HUES64 (cell line): ENCODE measurements at regions not wholly inside any gene's neighbourhood (a gene's known extent, or its start where the extent isn't known, plus 50 kb on each side); places are given as distances from the start of the nearest gene placed in this dataset.

Experiments used
- H3K27ac ChIP-seq: 2 replicates; pipeline ENCODE4 v1.7.0; 2013; ENCODE audit warnings: low read depth, low read length, inconsistent platforms
- H3K27me3 ChIP-seq: 2 replicates; pipeline ENCODE4 v1.6.1; 2013; ENCODE audit warnings: mild to moderate bottlenecking, low read length; ENCODE audit not compliant: insufficient read depth
- H3K36me3 ChIP-seq: 2 replicates; pipeline ENCODE4 v1.6.1; 2013; ENCODE audit warnings: mild to moderate bottlenecking, low read length; ENCODE audit not compliant: insufficient read depth
- H3K4me1 ChIP-seq: 2 replicates; pipeline ENCODE4 v1.6.1; 2013; ENCODE audit warnings: mild to moderate bottlenecking, low read length, moderate library complexity; ENCODE audit not compliant: insufficient read depth
- H3K4me3 ChIP-seq: 2 replicates; pipeline ENCODE4 v1.5.1; 2013; ENCODE audit warnings: mild to moderate bottlenecking, low read length, moderate library complexity
- H3K9ac ChIP-seq: 2 replicates; pipeline ENCODE4 v1.6.1; 2013; ENCODE audit warnings: mild to moderate bottlenecking, low read depth, low read length
- H3K9me3 ChIP-seq: 2 replicates; pipeline ENCODE4 v1.6.1; 2013; ENCODE audit warnings: low read depth, low read length; ENCODE audit not compliant: insufficient read depth
- WGBS: fragments of 150-250, 120-280 bp; methylation state at CpG from one replicate; pipeline ENCODE4 v1.1.7; 2013; ENCODE audit warnings: missing lambda C conversion rate; 5-methylcytosine and 5-hydroxymethylcytosine counted together

- no peaks in the 10 kb centered on the region for H3K27me3 ChIP-seq
- no peak overlapping the region for H3K27ac ChIP-seq
- H3K4me1 ChIP-seq, result no peaks in the 10 kb centered on the region
- no peaks in the 10 kb centered on the region for H3K9me3 ChIP-seq
- no peaks in the 10 kb centered on the region for H3K36me3 ChIP-seq
- 93% methylated on average over 5 of the region's 5 CpGs for WGBS
- H3K9ac ChIP-seq, result no peak overlapping the region
- no peak overlapping the region for H3K4me3 ChIP-seq
Measured at GRCh38 chr4:100778431-100778830, 260.6 kb upstream of the EMCN start.

DNA sequence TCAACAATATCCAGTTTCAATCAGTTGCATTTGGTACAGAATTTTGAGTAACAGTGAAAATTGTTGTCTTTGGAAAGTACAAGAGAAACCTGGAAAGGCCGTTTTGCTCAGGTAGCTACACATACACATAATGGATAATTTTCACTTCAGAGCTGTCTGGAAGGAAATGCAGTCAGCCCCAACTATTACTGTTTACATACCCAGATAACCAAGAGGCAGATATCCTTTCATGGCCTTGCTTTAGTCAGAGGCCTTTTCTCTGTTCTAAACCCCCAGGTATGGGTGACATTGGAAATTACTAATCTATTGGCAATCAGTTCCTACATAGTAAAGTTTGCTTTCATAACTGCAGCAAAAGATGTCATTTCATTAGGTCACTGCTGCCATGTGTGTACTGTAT is 244.9 kb upstream of the EMCN start:
- H3K4me3 ChIP-seq, result no peak overlapping the region
- H3K36me3 ChIP-seq, result no peaks in the 10 kb centered on the region
- no peak overlapping the region for H3K9ac ChIP-seq
- WGBS, result 100% methylated on average over 1 of the region's 1 CpG
- H3K27ac ChIP-seq, result no peak overlapping the region
- no peaks in the 10 kb centered on the region for H3K9me3 ChIP-seq
- no peaks in the 10 kb centered on the region for H3K4me1 ChIP-seq
- no peaks in the 10 kb centered on the region for H3K27me3 ChIP-seq

DNA sequence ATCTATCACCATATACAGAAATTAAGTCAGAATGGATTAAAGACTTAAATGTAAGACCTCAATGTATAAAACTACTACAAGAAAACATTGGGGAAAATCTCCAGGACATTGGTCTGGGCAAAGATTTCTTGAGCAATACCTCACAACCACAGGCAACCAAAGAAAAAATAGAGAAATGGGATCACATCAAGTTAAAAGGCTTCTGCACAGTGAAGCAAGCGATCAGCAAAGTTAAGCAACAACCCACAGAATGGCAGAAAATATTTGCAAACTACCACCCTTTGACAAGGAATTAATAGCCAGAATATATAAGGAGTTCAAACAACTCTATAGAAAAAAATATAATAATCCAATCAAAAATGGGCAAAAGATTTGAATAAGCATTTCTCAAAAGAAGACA is 236.9 kb upstream of the EMCN start:
- H3K4me1 ChIP-seq, result no peaks in the 10 kb centered on the region
- WGBS, result 100% methylated on average over 1 of the region's 1 CpG
- no peaks in the 10 kb centered on the region for H3K36me3 ChIP-seq
- H3K4me3 ChIP-seq, result no peak overlapping the region
- no peak overlapping the region for H3K27ac ChIP-seq
- H3K9ac ChIP-seq, result no peak overlapping the region
- H3K27me3 ChIP-seq, result no peaks in the 10 kb centered on the region
- H3K9me3 ChIP-seq, result peaks cover 28% of the 10 kb centered on the region

GRCh38 chr4:100746141-100746739 is 228.4 kb upstream of the EMCN start:
- Histone ChIP-seq H3K27me3 (no peaks in the 10 kb centered on the region), H3K9me3 (peaks cover 21% of the 10 kb centered on the region), H3K4me3 (no peak overlapping the region), H3K9ac (no peak overlapping the region), H3K27ac (no peak overlapping the region), H3K4me1 (no peaks in the 10 kb centered on the region), H3K36me3 (no peaks in the 10 kb centered on the region)

- 74% methylated on average over 2 of the region's 4 CpGs for WGBS
- Histone ChIP-seq H3K4me3 (no peak overlapping the region), H3K9me3 (no peaks in the 10 kb centered on the region), H3K9ac (no peak overlapping the region), H3K36me3 (no peaks in the 10 kb centered on the region), H3K27ac (no peak overlapping the region), H3K4me1 (no peaks in the 10 kb centered on the region), H3K27me3 (no peaks in the 10 kb centered on the region)
Measured at GRCh38 chr4:100742045-100742444, 224.2 kb upstream of the EMCN start.

GRCh38 chr4:100739426-100739825 is 221.6 kb upstream of the EMCN start:
- H3K27ac ChIP-seq, result no peak overlapping the region
- no peaks in the 10 kb centered on the region for H3K27me3 ChIP-seq
- H3K4me3 ChIP-seq, result no peak overlapping the region
- no peaks in the 10 kb centered on the region for H3K4me1 ChIP-seq
- no peaks in the 10 kb centered on the region for H3K9me3 ChIP-seq
- H3K36me3 ChIP-seq, result no peaks in the 10 kb centered on the region
- WGBS, result 98% methylated on average over 2 of the region's 2 CpGs
- H3K9ac ChIP-seq, result no peak overlapping the region

GRCh38 chr4:100738196-100739165 is 220.7 kb upstream of the EMCN start:
- Histone ChIP-seq H3K27ac (no peak overlapping the region), H3K4me1 (no peaks in the 10 kb centered on the region), H3K36me3 (no peaks in the 10 kb centered on the region), H3K9ac (no peak overlapping the region), H3K4me3 (no peak overlapping the region), H3K9me3 (peaks cover 8% of the 10 kb centered on the region; the same call in 1 of the 2 replicates), H3K27me3 (no peaks in the 10 kb centered on the region)
- 92% methylated on average over 7 of the region's 7 CpGs for WGBS

DNA sequence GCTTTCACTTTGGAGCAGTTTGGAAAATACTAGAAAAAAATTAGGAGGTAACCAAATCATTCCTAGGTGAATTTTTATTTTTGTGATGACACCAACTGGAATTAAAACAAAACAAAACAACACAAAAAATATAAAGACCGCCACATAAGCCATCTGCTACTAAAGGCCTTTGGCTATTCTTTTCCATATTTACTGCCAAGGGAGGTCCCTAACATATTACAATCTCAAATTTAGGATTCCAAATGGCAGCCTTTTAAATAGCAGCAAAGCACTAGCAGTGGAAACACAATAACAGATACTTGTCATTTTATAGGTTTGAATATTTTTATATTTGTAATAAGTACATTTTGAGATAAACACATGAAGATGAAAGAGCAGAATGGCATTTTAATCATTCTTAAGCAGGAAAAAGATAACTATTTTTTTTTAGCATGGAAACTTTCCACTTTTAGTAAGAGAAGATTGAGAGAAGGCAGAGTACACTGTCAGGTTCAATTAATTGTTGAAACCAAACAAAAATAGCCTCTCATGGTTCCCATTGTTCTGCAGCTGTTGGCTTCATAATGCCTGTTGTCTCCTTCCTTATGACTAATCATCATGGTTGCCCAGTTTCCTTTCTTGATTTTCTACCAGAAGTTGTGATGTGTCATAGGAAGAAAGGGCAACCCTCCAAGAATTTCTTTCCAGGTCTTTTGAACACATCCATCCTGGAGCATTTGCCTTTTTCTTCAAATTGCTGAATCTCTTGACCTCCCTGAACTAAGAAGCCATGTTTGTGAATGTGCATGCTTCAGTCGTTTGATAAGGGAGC is 219.0 kb upstream of the EMCN start:
- Histone ChIP-seq H3K27ac (no peak overlapping the region), H3K9ac (no peak overlapping the region), H3K4me1 (no peaks in the 10 kb centered on the region), H3K4me3 (no peak overlapping the region), H3K27me3 (no peaks in the 10 kb centered on the region), H3K9me3 (peaks cover 9% of the 10 kb centered on the region; the same call in 1 of the 2 replicates), H3K36me3 (no peaks in the 10 kb centered on the region)
- WGBS, result 91% methylated on average over 2 of the region's 2 CpGs

- Histone ChIP-seq H3K27ac (no peak overlapping the region), H3K9ac (no peak overlapping the region), H3K9me3 (peaks cover 5% of the 10 kb centered on the region; the same call in 1 of the 2 replicates), H3K4me1 (no peaks in the 10 kb centered on the region), H3K27me3 (no peaks in the 10 kb centered on the region), H3K4me3 (no peak overlapping the region), H3K36me3 (no peaks in the 10 kb centered on the region)
- WGBS, result 94% methylated on average over 4 of the region's 4 CpGs
Measured at GRCh38 chr4:100728861-100729260, 211.0 kb upstream of the EMCN start.

GRCh38 chr4:100722866-100723459 is 205.1 kb upstream of the EMCN start:
- no peak overlapping the region for H3K27ac ChIP-seq

More at GRCh38 chr4:100722866-100723459, 205.1 kb upstream of the EMCN start:
- no peak overlapping the region for H3K9ac ChIP-seq
- H3K4me3 ChIP-seq, result no peak overlapping the region
- no peaks in the 10 kb centered on the region for H3K27me3 ChIP-seq
- H3K36me3 ChIP-seq, result no peaks in the 10 kb centered on the region
- no peaks in the 10 kb centered on the region for H3K9me3 ChIP-seq
- WGBS, result 94% methylated on average over 3 of the region's 3 CpGs
- no peaks in the 10 kb centered on the region for H3K4me1 ChIP-seq
